ENCODE measurements at regions not wholly inside any gene's neighbourhood (a gene's known extent, or its start where the extent isn't known, plus 50 kb on each side); places are given as distances from the start of the nearest gene placed in this dataset.

DNA sequence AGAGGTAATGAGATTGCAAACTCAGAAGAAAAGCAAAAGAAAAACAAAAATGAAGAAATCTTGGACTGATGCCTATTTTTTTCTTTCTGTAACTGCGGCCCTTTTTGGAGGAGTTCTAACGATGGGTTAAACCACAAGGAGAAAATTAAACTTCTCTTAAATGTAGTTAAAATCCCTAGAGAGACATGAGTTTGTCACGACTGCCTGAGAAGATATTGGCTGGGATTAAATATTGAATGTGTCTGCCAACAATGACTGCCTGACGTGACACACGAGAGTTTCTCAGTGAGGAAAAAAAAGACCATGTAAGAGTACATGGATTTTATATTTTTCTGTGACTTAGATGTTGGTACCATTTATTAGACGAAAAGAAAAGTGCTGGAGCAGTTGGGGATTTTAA, 1013.4 kb downstream of the PCDH9 start:
- TF ChIP-seq, protein P1, sequence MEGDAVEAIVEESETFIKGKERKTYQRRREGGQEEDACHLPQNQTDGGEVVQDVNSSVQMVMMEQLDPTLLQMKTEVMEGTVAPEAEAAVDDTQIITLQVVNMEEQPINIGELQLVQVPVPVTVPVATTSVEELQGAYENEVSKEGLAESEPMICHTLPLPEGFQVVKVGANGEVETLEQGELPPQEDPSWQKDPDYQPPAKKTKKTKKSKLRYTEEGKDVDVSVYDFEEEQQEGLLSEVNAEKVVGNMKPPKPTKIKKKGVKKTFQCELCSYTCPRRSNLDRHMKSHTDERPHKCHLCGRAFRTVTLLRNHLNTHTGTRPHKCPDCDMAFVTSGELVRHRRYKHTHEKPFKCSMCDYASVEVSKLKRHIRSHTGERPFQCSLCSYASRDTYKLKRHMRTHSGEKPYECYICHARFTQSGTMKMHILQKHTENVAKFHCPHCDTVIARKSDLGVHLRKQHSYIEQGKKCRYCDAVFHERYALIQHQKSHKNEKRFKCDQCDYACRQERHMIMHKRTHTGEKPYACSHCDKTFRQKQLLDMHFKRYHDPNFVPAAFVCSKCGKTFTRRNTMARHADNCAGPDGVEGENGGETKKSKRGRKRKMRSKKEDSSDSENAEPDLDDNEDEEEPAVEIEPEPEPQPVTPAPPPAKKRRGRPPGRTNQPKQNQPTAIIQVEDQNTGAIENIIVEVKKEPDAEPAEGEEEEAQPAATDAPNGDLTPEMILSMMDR (IDR thresholded peaks at IDR 0.05), result no peak
- TF ChIP-seq ZFX (IDR thresholded peaks at IDR 0.05; ENCODE audit: borderline replicate concordance), result no peak

Measured in 22Rv1 (cell line).